ENCODE measurements at regions not wholly inside any gene's neighbourhood (a gene's known extent, or its start where the extent isn't known, plus 50 kb on each side); places are given as distances from the start of the nearest gene placed in this dataset.

DNA sequence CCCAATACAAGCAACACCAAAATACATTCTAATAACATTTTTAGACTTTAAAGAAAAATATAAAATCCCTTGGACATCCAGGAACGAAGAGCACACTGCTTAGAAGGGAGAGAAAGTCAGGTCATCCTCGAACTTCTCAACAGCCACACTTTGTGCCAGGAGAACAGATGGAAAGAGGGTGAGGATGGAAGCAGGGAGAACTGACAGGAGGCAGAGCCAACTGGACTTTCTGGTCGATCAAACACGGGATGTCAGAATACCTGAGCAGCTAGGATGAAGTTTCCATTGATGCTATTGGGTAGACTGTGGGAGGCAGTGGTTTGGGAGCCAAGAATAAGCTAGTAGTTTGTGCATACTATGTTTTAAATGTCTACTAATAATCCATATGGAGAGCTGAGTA, 111.4 kb downstream of the TOMM20 start:
- no peak overlapping the region for H3K9ac ChIP-seq
- peaks cover 27% of the 10 kb centered on the region for H3K4me1 Mint-ChIP-seq

DNA sequence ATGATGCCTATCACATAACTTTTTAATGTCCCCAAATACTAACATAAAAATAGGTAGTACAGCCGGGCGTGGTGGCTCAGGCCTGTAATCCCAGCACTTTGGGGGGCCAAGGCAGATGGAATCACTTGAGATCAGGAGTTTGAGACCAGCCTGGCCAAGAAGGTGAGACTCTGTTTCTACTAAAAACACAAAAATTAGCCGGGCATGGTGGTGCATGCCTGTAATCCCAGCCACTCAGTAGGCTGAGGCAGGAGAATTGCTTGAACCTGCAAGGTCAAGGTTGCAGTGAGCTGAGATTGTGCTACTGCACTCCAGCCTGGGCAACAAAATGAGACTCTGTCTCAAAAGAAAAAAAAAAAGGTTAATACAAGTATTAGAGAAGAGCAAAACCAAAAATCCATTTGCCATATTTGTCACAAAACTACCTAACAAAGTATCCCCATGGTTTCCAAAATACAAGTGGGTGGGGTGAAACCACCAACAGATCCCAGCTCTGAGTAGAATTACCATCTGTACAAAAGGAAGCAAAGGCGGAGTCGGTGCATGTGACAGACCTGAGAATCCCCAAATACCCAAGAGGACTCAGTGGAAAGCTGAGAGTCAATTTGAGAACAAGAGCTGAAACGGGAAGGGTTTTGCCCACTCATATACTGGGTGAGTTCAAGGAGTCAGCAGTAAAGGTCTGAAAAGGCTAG, 113.2 kb downstream of the TOMM20 start:
- H3K27ac Mint-ChIP-seq: peak overlapping the region; percentile 49
- Histone ChIP-seq H2AFZ (replicated peaks) (no peak overlapping the region), H3K9me3 (ENCODE audit: low read depth) (no peaks in the 10 kb centered on the region), H3K27me3 (no peaks in the 10 kb centered on the region), H3K4me1 (no peaks in the 10 kb centered on the region), H3F3A (ENCODE audit: low read depth) (no peaks in the 10 kb centered on the region), H3K4me2 (no peak overlapping the region), H3K79me2 (ENCODE audit: low read depth) (no peaks in the 10 kb centered on the region), H3K4me3 (no peak overlapping the region), H3K36me3 (no peaks in the 10 kb centered on the region), H3K27ac (no peak overlapping the region), H4K20me1 (ENCODE audit: low read depth) (no peaks in the 10 kb centered on the region), H3K9ac (no peak overlapping the region)
- no peak for DNase-seq (ENCODE audit: low spot score)
- TF ChIP-seq EZH2phosphoT487 (IDR thresholded peaks at IDR 0.05): no peak
- no peak for TF ChIP-seq EZH2 (IDR thresholded peaks at IDR 0.05)
- TF ChIP-seq, protein P1, sequence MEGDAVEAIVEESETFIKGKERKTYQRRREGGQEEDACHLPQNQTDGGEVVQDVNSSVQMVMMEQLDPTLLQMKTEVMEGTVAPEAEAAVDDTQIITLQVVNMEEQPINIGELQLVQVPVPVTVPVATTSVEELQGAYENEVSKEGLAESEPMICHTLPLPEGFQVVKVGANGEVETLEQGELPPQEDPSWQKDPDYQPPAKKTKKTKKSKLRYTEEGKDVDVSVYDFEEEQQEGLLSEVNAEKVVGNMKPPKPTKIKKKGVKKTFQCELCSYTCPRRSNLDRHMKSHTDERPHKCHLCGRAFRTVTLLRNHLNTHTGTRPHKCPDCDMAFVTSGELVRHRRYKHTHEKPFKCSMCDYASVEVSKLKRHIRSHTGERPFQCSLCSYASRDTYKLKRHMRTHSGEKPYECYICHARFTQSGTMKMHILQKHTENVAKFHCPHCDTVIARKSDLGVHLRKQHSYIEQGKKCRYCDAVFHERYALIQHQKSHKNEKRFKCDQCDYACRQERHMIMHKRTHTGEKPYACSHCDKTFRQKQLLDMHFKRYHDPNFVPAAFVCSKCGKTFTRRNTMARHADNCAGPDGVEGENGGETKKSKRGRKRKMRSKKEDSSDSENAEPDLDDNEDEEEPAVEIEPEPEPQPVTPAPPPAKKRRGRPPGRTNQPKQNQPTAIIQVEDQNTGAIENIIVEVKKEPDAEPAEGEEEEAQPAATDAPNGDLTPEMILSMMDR (IDR thresholded peaks at IDR 0.05): no peak
- H3K36me3 Mint-ChIP-seq: no peaks in the 10 kb centered on the region
- H3K27me3 Mint-ChIP-seq (ENCODE audit: insufficient read depth, low read depth): peaks cover 7% of the 10 kb centered on the region
- H3K9me3 Mint-ChIP-seq: peaks cover 24% of the 10 kb centered on the region
- H3K4me1 Mint-ChIP-seq: peaks cover 31% of the 10 kb centered on the region
- no peak overlapping the region for H3K4me3 Mint-ChIP-seq

More for the DNA sequence above, 111.4 kb downstream of the TOMM20 start:
- no peaks in the 10 kb centered on the region for H4K20me1 ChIP-seq (ENCODE audit: low read depth)
- H3K36me3 Mint-ChIP-seq: no peaks in the 10 kb centered on the region
- no peak for TF ChIP-seq EZH2 (IDR thresholded peaks at IDR 0.05)
- no peak for TF ChIP-seq EZH2phosphoT487 (IDR thresholded peaks at IDR 0.05)
- TF ChIP-seq, protein P1 (IDR thresholded peaks at IDR 0.05): no peak
- H3K4me3 ChIP-seq: no peak overlapping the region
- H3K4me2 ChIP-seq: no peak overlapping the region
- H2AFZ ChIP-seq (replicated peaks): no peak overlapping the region
- H3K4me1 ChIP-seq: no peaks in the 10 kb centered on the region
- H3K4me3 Mint-ChIP-seq: no peak overlapping the region
- H3K9me3 Mint-ChIP-seq: peaks cover 24% of the 10 kb centered on the region
- no peaks in the 10 kb centered on the region for H3K9me3 ChIP-seq (ENCODE audit: low read depth)
- H3F3A ChIP-seq (ENCODE audit: low read depth): no peaks in the 10 kb centered on the region
- no peaks in the 10 kb centered on the region for H3K36me3 ChIP-seq
- H3K27me3 Mint-ChIP-seq (ENCODE audit: insufficient read depth, low read depth): peaks cover 7% of the 10 kb centered on the region
- no peaks in the 10 kb centered on the region for H3K27me3 ChIP-seq
- DNase-seq (ENCODE audit: low spot score): no peak
- H3K27ac ChIP-seq: no peak overlapping the region
- H3K79me2 ChIP-seq (ENCODE audit: low read depth): no peaks in the 10 kb centered on the region
- no peak overlapping the region for H3K27ac Mint-ChIP-seq

DNA sequence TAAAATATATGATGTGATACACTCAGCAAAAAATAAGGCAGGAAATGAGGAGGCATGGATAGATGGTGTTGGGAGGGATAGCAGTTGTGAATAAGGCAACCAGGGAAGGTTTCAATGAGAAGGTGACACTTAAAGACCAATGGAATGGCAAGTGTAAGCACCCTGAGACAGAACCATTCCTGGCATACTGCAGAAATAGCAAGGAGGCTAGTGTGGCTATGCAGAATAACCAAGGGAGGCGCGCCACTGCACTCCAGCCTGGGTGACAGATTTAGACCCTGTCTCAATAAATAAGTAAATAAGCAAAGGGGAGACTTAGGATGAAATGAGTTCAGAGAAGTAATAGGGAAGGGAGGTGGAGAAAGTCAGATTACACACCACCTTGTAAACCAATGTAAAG, 113.9 kb downstream of the TOMM20 start:
- Mint-ChIP-seq H3K9me3 (peaks cover 22% of the 10 kb centered on the region), H3K4me3 (no peak overlapping the region), H3K4me1 (peaks cover 28% of the 10 kb centered on the region), H3K27me3 (ENCODE audit: insufficient read depth, low read depth) (peaks cover 10% of the 10 kb centered on the region), H3K36me3 (no peaks in the 10 kb centered on the region), H3K27ac (peak overlapping the region; percentile 14)
- TF ChIP-seq, protein P1 (IDR thresholded peaks at IDR 0.05): no peak
- TF ChIP-seq EZH2 (IDR thresholded peaks at IDR 0.05): no peak
- no peak for TF ChIP-seq EZH2phosphoT487 (IDR thresholded peaks at IDR 0.05)
- no peaks in the 10 kb centered on the region for H3K27me3 ChIP-seq
- H3K4me2 ChIP-seq: no peak overlapping the region
- no peaks in the 10 kb centered on the region for H3K4me1 ChIP-seq
- H3K79me2 ChIP-seq (ENCODE audit: low read depth): no peaks in the 10 kb centered on the region
- no peak overlapping the region for H3K9ac ChIP-seq
- no peak overlapping the region for H3K27ac ChIP-seq
- no peaks in the 10 kb centered on the region for H3F3A ChIP-seq (ENCODE audit: low read depth)
- H3K9me3 ChIP-seq (ENCODE audit: low read depth): no peaks in the 10 kb centered on the region
- no peaks in the 10 kb centered on the region for H3K36me3 ChIP-seq
- no peaks in the 10 kb centered on the region for H4K20me1 ChIP-seq (ENCODE audit: low read depth)
- DNase-seq (ENCODE audit: low spot score): no peak
- H3K4me3 ChIP-seq: no peak overlapping the region
- no peak overlapping the region for H2AFZ ChIP-seq (replicated peaks)

Data from neural progenitor cell (in vitro differentiated cells).